C4-2B (cell line): ENCODE measurements at regions not wholly inside any gene's neighbourhood (a gene's known extent, or its start where the extent isn't known, plus 50 kb on each side); places are given as distances from the start of the nearest gene placed in this dataset.

ENCODE experiments used
- CTCF ChIP-seq: fragments of 450-650 bp; conservative IDR thresholded peaks from 2 replicates; pipeline ENCODE4 v1.5.1; 2017; ENCODE audit warnings: mild to moderate bottlenecking
- ZFX ChIP-seq: fragments of 450-650 bp; IDR thresholded peaks from 2 replicates; pipeline ENCODE4 v1.6.1; 2017

DNA sequence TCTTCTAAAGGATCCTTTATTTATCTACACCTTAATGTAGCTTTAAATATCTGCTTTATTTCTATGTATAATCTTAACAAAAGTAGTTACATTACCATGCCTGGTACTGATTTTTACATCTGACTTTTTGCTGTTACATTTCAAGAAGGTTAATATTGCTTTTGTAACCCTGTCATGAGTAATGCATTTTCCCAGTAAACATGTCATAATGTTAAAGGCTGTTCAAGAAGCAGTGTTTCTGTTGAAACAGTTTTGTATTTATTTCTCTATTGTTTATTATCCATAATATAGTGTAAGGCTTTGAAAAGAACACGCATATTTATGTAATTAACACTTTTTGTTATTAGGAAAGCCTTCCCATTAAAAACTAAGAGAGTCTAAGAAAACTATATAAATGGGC is 98.5 kb upstream of the SOX2 start:
- TF ChIP-seq CTCF = no peak
- no peak for TF ChIP-seq ZFX
